ENCODE measurements at regions not wholly inside any gene's neighbourhood (a gene's known extent, or its start where the extent isn't known, plus 50 kb on each side); places are given as distances from the start of the nearest gene placed in this dataset.

GRCh38 chr10:131424836-131425491 lies 113.4 kb upstream of the TCERG1L start:
- ATAC-seq (no peak), DNase-seq (ENCODE audit: low spot score) (no peak)

DNA sequence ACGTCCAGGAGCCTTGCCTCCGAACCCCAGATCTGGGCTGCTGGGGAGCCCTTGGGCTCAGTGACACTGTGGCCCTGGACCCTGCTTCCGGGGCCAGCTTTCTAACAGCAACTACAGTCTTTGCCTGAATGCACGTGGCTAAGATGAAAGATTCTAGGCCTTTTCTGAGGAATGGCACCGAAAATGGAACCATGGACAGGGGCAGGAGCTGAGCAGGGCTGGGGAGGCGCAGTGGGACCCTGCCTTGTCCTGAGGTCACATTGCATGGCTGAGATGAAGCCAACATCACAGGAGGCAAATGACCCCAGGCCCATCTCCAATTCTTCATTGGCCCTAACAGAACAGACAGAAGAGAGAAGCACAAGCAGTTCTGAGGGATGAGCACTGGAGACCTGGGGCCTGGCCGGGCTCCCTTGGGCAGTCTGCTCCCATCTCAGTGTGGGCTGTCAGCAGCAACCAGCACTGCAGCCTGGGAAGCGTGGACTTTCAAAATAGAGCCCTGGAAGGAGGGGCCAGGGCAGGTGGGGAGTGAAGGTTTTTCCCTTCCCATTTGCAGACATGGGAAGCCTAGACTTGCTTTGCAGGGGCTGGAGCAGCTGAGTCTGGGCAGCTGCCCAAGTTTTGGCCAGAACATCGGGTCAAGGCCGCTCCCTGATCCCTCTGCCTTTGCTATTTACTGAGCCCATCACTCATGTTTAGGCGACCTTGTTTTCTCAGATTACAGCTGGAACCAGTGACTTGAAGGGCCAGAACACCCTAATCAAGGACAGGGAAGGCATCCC lies 114.4 kb upstream of the TCERG1L start:
- ATAC-seq (no peak), DNase-seq (ENCODE audit: low spot score) (no peak)

DNA sequence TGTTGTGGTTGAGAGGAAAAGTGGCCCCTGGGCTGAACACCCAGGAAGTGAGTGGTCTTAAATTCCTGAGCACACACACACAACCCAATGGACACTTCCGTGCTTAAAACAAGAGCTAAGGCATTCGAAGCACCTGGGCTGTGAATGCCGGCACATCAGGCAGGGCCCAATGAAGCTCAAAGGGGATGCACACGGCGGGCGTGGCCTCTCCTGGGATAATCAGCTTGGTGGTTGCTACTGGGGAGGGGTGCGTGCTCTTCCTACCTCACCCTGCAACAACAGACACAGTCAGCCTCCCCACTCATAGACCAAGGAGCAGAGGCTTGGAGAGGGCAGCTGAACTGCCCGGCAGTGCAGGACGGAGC lies 115.0 kb upstream of the TCERG1L start:
- ATAC-seq (no peak), DNase-seq (ENCODE audit: low spot score) (no peak)

DNA sequence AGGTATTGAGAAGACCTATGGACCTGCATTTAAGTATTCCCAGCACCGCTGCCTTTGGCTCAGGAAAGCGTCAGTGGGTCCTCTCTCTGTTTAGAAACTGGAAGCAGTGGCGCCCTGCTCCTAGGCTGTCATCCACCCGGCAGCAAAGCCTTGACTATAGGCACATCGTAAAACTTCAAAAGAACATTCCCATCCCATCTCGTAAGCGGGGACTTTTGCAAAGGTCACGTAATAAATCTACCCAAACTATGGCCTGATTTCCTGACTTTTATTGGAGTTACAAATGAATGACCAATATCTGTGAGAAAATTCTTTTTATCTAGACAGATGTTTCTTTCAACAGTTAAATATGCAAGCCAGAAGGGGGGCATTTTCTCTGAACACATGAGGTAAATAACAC lies 115.8 kb upstream of the TCERG1L start:
- no peak for ATAC-seq

DNA sequence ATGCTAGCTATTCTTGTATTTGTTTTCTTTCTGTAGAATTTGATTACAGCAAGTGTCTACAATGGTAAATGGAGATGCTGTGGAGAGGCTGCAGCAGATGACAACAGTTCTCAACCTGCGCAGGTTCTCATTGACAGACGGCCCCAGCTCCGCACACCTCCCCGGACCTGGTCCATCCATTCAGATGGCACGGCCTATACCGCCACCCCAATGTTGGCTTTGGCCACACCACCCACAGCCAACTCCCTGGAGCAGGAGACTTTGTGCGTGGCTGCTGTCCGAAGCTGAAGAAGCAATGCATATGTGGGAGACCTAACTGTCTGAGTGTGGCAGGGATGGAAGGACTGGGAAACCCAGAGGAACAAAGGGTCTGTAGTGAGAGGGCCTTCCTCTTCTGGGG lies 116.4 kb upstream of the TCERG1L start:
- DNase-seq (ENCODE audit: low spot score) = no peak
- ATAC-seq = no peak

More for the DNA sequence above, 115.8 kb upstream of the TCERG1L start:
- no peak for DNase-seq (ENCODE audit: low spot score)

DNA sequence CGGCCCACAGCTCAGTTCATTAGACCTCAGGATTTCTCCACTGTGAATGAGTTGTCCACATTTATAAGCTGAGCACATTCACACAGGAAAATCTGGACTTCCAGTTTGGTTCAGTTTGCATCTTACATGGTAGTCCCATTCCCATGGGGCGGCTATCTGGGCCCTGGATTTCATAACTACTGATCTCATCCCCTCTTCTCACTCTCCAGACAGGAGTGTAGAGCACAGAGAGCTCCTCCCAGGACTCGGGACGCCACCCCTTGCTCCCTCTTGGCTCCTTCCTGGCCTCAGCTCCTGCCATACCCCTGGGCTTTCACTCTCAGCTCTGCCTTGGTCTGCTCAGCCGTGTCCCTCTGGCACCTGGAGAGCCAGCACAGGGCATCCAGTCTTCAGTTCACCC lies 117.6 kb upstream of the TCERG1L start:
- no peak for DNase-seq (ENCODE audit: low spot score)
- ATAC-seq = no peak

GRCh38 chr10:131429942-131430341 lies 118.4 kb upstream of the TCERG1L start:
- ATAC-seq (no peak), DNase-seq (ENCODE audit: low spot score) (no peak)

GRCh38 chr10:131430716-131431412 lies 119.3 kb upstream of the TCERG1L start:
- ATAC-seq (no peak), DNase-seq (ENCODE audit: low spot score) (no peak)

DNA sequence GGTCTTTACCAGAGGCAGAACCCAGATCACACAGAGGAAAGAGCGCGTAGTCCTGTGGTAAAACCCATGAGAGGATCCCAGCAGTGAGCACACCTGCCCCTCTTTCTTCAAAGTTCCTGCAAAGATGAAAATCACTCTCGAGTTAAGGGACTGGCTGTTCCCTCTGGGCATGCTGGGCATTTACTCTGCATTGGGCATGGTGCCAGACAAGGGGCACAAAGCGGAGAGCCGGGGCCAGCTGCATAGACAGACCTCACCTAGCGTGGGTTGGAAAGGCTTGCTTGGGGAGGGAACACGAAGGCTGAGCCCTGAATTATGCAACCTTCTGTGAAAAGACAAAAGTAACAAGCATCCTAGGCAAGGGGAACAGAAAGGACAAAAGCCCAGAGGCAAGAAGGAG lies 120.0 kb upstream of the TCERG1L start:
- DNase-seq (ENCODE audit: low spot score) (no peak), ATAC-seq (no peak)

DNA sequence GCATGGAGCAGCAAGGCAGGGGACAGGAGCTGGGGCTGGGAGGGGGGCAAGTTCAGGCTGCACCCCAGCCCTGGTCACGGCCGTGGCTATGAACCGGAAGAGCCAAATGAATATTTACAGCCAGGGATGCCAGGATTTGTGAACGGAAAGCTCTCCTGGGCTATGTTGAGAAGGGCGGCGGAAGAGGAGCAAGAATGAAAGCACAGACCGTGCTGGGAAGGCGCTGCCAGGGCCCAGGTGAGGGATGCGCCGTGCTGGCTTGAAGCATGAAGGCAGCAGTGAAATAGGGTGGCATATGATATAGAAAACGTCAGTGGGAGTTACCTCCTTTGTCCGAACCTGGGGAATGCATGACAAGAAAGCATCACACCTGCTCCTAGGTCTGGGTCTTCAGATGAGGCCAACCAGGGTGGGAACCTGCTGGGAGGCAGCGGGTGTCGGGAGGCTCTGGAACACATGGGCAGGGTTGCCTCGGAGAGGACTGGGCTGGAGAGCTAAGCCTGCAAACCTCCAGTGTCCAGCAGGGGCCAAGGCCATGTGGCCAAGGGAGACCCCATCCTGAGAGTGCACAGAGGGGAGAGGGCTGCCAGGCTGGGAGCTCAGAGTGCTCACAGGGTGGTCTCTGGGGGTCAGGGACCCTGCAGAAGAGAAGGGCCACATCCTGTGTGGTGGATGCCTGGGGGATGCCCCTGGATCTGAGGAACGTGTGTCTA lies 120.6 kb upstream of the TCERG1L start:
- ATAC-seq (no peak), DNase-seq (ENCODE audit: low spot score) (no peak)

- DNase-seq (ENCODE audit: low spot score) (no peak), ATAC-seq (no peak)
These were observed 122.0 kb upstream of the TCERG1L start for GRCh38 chr10:131433568-131433967.

- no peak for ATAC-seq
- no peak for DNase-seq (ENCODE audit: low spot score)
These were observed 123.7 kb upstream of the TCERG1L start for GRCh38 chr10:131435232-131435631.

- DNase-seq (ENCODE audit: low spot score) = no peak
- ATAC-seq = no peak
These were observed 124.4 kb upstream of the TCERG1L start for GRCh38 chr10:131435760-131436457.

GRCh38 chr10:131436458-131436857 lies 124.9 kb upstream of the TCERG1L start:
- DNase-seq (ENCODE audit: low spot score) (no peak), ATAC-seq (no peak)

- ATAC-seq = no peak
- DNase-seq (ENCODE audit: low spot score) = no peak
These were observed 126.3 kb upstream of the TCERG1L start for GRCh38 chr10:131437556-131438475.

GRCh38 chr10:131438665-131439064 lies 127.1 kb upstream of the TCERG1L start:
- ATAC-seq (no peak), DNase-seq (ENCODE audit: low spot score) (no peak)

DNA sequence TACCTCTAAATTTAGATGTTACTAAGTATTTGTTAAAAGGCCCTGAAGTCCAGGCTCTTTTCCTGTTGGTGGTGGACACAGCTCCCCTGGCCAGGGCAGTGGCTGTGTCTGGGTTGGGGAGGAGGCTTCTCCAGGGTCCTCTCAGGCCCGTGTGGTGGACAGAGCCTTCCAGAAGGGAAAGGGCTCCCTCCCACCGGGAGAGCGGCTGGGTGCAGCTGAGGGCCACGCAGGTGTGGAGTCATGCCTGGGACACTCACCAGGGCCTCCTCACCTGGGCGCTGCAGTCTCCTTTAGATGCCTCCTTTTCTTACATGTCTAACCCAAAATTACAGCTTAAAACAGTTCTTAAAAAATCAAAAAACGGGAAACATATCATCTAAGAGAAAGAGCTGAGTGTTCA lies 128.2 kb upstream of the TCERG1L start:
- no peak for DNase-seq (ENCODE audit: low spot score)
- no peak for ATAC-seq

GRCh38 chr10:131440405-131441360 lies 129.2 kb upstream of the TCERG1L start:
- no peak for ATAC-seq
- no peak for DNase-seq (ENCODE audit: low spot score)

- ATAC-seq (no peak), DNase-seq (ENCODE audit: low spot score) (no peak)
These were observed 130.8 kb upstream of the TCERG1L start for GRCh38 chr10:131442271-131442670.

All from left lobe of liver (tissue), 2 donors.